GM21360 (cell line): ENCODE measurements at regions not wholly inside any gene's neighbourhood (a gene's known extent, or its start where the extent isn't known, plus 50 kb on each side); places are given as distances from the start of the nearest gene placed in this dataset.

ENCODE experiments used
- ATAC-seq: cut with Tn5 transposase; IDR thresholded peaks from one replicate; pipeline ENCODE4 v1.9.1; 2021; ENCODE audit warnings: mild to moderate bottlenecking, moderate library complexity; ENCODE audit not compliant: unreplicated experiment

- ATAC-seq, result no peak
Measured at GRCh38 chr22:49042877-49043859, 784.5 kb downstream of the BRD1 start.

GRCh38 chr22:49042066-49042465, 785.6 kb downstream of the BRD1 start:
- no peak for ATAC-seq

GRCh38 chr22:49040754-49041467, 786.8 kb downstream of the BRD1 start:
- ATAC-seq, result no peak

- no peak for ATAC-seq
Measured at GRCh38 chr22:49040111-49040510, 787.6 kb downstream of the BRD1 start.

GRCh38 chr22:49039625-49040024, 788.0 kb downstream of the BRD1 start:
- ATAC-seq, result no peak

- no peak for ATAC-seq
Measured at GRCh38 chr22:49037701-49038245, 789.9 kb downstream of the BRD1 start.

- no peak for ATAC-seq
Measured at GRCh38 chr22:49036513-49036912, 791.2 kb downstream of the BRD1 start.

- ATAC-seq, result no peak
Measured at GRCh38 chr22:49035818-49036457, 791.7 kb downstream of the BRD1 start.

GRCh38 chr22:49034836-49035817, 792.5 kb downstream of the BRD1 start:
- no peak for ATAC-seq

- ATAC-seq, result no peak
Measured at GRCh38 chr22:49033616-49034015, 794.1 kb downstream of the BRD1 start.

- ATAC-seq, result no peak
Measured at GRCh38 chr22:49032821-49033220, 794.9 kb downstream of the BRD1 start.

GRCh38 chr22:49031746-49032330, 795.8 kb downstream of the BRD1 start:
- ATAC-seq, result no peak

GRCh38 chr22:49028111-49028510, 799.6 kb downstream of the BRD1 start:
- ATAC-seq, result no peak

- ATAC-seq, result no peak
Measured at GRCh38 chr22:49027368-49027670, 800.4 kb downstream of the BRD1 start.

- no peak for ATAC-seq
Measured at GRCh38 chr22:49026494-49027367, 800.9 kb downstream of the BRD1 start.

- no peak for ATAC-seq
Measured at GRCh38 chr22:49025791-49026493, 801.7 kb downstream of the BRD1 start.

- ATAC-seq, result no peak
Measured at GRCh38 chr22:49024775-49025440, 802.8 kb downstream of the BRD1 start.
